HG02623 (cell line): ENCODE measurements at regions not wholly inside any gene's neighbourhood (a gene's known extent, or its start where the extent isn't known, plus 50 kb on each side); places are given as distances from the start of the nearest gene placed in this dataset.
"Not testable (repeated sequence)": the region's sequence is repeated elsewhere in the genome, so short reads cannot be mapped to it uniquely, and the experiment has no call there.

Experiments
- ATAC-seq: cut with Tn5 transposase; IDR thresholded peaks from one replicate; pipeline ENCODE4 v1.9.1; 2021; ENCODE audit warnings: moderate library complexity; ENCODE audit not compliant: unreplicated experiment

DNA sequence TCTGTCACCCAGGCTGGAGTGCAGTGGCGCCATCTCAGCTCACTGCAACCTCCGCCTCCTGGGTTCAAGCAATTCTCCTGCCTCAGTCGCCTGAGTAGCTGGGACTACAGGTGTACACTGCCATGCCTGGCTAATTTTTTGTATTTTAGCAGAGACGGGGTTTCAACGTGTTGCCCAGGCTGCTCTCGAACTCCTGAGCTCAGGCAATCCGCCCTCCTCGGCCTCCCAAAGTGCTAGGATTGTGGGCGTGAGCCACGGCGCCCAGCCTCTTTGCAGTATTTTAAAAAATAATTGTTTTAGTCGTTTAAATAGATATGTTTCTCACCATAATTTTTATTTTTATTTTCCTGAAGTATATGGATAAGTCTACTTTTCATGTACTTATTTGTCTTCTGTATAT lies 452.9 kb upstream of the SPTLC3 start:
- ATAC-seq: not testable (repeated sequence)

DNA sequence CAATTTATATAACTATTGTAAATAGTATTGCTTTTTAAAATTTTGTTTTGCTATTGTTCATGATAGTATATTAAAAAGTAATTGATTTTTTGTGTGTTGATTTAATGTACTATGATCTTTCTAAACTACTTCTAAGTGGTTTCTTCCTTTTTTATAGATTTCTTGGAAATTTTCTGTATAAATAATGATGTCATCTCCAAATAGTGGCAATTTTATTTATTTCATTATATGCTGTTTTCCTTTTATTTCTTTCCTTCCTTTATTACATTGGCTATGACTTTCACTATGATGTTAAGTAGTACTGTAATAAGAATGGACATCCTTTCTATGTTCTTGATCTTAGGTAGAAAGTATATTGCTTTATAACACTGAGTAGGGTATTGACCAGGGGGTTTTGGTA lies 451.5 kb upstream of the SPTLC3 start:
- no peak for ATAC-seq

DNA sequence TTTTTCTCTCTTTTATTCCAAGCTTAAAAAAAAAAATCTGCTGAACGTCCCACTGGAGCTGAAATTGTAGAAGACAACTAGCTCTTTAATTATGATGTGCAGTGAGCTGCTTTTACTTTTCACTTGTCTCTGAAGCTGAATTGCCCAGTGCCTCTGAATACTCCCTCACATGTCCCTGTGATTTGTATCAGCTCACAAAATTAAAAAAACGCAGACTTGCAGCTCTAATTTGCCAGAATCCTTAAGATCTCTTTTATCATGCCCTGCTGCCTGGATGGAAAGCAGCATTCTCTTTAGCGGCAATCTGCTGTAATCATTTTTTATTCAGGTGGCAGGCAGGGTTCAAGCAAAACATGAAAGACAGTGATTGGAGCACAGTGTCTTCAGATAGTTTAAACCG lies 443.8 kb upstream of the SPTLC3 start:
- ATAC-seq: no peak

DNA sequence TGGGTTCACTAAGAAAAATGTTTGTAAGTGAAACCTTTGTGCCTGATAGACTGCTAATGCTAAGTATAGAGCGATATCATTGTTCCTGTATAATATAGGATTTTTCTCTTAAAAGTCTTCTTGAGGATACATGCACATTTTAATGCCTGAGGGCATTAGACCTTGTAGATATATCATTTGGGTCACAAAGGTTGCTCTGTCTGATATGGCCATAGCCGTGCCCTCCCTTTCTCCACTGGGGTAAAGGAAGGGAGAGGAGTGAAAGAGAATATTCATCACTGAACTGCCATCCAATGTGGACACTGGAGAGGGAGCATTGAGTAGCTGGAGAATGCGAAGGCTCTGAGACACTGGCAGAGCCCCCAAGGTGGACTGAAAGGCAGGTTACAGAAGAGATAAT lies 442.2 kb upstream of the SPTLC3 start:
- ATAC-seq: no peak

DNA sequence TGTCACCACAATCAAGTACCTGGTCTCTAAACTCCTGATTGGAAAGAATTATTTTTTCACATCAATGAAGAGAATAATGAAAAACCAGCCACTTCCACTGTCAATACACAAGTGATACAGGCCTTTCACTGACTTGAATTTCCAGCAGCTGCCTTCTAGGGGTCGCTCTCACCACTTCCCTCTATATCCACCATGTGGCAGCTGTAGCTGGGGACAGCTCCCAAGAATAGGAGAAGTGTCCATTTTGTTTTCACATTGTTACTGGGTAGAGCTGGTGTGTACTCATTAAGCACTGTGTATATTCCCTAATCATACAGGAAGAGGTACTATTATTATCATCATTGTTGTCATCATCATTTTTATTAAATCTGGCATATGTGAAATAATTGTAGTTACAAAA lies 438.4 kb upstream of the SPTLC3 start:
- no peak for ATAC-seq

DNA sequence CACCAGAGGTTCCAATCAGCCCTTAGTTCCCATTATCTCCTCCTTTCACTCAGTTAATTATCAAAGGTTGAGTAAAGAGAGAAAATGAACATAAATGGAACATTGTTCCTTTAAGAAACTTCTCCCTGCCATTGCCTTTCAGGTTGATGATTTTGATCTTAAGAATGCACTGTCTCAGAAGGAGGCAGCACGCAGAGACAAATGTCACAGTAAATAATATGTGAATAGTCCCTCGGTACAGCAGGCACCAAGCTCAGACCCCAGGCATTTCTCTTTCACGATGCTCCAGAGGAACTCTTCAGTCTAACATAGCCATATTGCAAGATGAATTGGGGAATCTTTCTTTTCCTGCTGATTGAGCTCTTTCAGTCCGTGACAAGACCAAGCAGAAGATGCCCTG lies 435.3 kb upstream of the SPTLC3 start:
- ATAC-seq: no peak

DNA sequence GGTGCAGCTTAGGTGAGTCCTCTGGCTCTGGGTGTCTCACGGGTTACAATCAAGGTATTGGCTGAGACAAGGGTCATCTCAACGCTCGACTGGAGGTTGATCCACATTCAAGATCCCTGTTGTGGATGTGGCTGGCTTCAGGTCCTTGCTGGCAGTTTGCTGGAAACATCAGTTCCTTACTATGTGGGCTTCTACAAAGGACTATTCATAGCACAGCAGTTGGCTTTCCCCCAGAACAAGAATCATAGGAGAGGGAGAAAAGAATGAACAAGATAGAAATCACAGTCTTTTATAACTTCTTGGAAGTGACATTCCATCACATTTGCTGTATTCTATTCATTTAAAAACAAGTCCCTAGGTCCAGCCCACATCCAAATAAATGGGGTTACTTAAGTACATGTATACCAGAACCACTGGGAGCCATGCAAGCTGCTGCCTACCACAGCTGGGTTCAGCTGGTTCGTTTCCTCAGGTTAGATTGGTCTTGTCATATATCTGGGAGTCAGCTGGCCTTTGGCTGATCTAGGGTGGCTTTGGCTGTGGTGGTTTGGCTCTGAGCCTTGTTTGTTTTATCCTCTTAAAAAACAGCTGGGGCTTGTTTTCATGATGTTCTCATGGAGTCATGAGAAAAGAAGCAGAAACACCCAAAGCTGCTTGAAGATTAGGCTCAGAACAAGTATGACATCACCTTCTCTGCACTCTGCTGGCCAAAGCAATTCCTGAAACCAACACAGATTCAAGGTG lies 433.2 kb upstream of the SPTLC3 start:
- ATAC-seq: no peak

DNA sequence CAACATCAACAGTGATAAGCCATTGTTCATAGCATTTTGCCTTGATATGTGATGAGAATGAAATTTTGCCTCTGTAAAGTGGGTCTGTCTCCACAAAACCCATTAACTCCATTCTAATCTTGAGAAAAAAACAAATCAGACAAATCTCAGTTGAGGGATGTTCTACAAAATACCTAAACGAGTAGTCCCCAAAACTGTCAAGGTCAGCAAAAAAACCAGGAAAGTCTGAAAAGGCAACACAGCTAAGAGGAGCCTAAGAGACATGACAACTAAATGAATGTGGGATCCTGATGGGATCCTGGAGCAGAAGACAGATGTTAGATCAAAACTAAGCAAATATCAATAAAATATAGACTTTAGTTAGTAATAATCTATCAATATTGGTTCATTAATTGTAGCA lies 431.6 kb upstream of the SPTLC3 start:
- ATAC-seq: no peak

DNA sequence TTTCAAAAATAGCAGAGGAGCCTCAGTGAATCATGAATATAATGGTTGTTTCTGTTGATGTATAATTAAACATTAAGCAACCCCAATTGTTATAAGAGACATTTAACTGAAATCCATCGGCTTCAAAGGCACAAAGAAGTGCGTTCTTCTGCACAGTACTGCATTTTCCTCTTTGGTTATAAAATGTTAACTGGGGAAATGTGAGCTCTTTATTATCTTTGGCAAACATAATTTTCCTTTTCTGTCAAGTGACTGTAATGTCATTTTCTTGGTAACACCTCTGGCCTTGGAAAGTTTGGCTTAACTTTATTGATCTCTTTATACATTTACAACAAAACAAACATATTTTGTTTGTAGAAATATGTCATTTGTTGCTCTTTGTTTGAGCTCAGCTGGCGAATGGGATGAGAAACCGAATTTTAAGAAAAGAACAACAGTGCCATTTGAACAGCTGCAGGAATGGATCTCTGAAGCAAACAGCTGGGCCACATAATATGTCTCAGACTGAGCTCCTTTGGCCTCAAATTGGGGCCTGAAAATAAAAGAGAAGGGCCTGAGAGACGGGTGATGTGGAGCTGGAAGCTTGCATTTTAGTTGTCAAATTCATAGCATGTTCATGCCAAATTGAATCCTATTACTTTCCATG lies 427.0 kb upstream of the SPTLC3 start:
- ATAC-seq: no peak

DNA sequence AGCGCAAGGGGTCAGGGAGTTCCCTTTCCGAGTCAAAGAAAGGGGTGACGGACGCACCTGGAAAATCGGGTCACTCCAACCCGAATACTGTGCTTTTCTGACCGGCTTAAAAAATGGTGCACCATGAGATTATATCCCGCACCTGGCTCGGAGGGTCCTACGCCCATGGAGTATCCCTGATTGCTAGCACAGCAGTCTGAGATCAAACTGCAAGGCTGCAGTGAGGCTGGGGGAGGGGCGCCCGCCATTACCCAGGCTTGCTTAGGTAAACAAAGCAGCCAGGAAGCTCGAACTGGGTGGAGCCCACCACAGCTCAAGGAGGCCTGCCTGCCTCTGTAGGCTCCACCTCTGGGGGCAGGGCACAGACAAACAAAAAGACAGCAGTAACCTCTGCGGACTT lies 426.1 kb upstream of the SPTLC3 start:
- not testable (repeated sequence) for ATAC-seq

DNA sequence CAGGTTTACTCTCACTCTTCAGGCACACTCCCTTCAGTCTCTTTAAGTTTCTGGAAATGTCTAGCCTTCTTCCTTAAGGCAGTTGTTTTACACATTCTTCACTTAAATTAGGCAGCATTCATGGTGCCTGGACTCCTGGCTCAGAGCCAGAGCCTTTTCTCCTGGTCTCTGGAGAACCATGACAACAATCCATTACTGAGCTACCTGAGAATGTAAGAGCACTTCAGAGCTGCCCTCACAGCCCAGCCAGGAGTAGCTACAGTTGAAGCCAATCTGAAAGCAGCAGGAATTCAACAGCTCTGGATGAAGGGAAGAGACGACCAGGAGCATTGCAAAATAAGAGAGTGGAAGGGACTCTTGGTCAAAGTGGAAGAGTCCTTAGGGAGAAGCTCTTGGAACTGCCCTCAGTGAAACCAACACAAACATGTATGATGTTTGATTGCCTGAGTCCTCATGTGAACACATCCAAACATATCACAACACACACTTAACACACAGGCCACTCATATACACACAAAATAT lies 416.8 kb upstream of the SPTLC3 start:
- ATAC-seq: no peak

DNA sequence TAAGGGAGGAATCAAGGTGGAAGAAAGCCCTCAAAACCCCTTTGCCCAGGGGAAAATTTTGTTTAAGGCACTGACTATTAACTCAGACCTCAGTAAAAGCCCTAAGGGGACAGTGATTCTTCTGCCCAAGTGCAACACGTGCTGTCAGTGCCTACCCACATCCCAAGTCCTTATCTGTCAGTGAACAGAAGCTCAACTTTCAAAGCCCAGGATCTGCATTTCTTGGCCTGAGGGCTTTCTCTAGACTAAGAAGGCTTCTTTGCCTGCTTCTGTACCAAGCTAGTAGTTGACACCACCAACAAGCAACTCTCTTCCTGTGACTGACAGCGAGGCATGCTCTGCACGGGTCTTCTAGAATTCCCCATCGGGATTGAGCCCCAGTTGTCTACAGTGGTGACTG lies 416.0 kb upstream of the SPTLC3 start:
- no peak for ATAC-seq

DNA sequence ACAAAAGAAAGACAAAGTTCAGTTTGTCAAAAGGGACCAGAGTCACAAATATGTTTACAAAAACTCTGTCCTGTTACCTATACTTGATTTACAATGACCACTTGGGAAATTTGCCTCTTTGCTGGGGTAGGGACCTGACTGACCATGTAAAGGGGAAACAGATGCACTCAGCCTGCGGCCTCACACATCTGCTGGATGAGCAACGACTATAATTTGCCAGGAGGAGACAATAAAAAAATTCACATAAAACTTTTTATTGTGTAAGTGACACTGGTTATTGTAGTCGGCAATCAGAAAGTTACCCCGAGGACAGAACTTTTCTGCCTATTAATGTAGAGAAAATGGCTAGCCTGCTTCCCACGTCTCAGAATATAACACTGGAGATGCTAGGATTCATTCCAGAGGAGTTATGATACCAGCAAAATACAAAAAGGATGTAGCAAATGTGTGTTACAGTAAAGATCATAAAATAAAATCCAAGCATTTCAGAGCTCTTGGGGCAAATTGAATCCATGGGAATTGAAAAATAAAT lies 415.4 kb upstream of the SPTLC3 start:
- ATAC-seq: no peak

DNA sequence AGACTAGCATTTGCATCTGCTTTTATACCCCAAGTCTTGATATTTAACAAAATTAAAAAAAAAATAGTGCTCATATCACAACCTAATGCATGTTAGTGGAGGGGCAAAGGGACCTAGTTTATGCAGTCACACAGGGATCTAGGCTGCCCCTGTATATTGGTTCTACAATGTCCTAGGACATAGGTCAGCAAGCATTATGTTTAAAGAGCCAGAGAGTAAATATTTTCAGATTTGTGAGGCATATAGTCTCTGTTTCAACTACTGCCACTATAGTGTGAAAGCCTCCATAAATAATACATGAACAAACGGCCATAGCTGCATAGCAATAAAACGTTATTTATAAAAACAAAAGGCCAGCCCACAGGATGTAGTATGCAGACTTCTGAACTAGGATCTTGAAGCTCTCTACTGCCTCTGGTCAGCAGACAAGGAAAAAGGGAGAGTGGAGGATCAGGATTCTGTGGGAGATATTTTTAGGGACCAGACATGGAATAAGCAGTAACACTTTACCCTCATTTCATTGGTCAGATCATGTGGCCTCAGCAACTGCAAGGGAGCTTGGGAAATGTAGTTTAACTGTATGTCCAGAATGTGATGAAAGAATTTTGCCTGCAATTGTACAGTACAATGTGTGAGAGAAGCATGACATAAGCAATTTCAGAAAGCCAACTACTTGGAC lies 414.2 kb upstream of the SPTLC3 start:
- no peak for ATAC-seq

DNA sequence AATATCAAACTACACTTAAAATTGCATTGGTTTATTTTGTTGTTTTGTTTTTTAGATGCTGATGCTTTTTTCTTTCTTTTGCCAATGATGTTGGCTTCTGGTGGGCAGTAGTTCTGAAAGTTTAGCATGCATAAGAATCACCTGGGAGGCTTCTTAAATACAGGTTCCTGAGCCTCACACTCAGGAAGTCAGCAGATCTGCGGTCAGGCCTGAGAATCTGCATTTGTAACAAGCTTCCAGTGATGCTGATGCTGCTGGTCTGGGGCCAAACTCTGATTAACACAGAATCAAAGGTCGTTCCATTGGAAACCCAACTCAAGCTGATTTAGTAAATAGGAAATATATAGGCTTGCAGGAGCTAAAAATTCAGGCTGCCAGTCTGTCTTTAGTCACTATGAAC lies 412.9 kb upstream of the SPTLC3 start:
- no peak for ATAC-seq

DNA sequence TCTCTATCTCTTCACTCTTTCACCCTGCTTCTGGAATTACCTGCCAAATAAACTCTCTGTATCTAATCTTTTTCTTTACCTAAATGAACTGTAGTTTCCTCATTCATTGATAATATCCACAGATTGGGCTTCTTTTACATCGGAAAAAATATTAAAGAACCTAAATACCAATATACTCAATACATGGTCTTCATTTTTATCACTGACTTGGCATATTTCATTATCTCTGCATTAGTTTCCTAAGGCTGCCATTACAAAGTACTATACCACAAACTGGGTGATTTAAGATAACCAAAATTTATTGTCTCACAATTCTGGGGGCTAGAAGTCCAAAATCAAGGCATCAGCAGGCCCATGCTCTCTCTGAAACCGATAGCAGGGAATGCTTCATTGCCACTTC lies 411.9 kb upstream of the SPTLC3 start:
- no peak for ATAC-seq

DNA sequence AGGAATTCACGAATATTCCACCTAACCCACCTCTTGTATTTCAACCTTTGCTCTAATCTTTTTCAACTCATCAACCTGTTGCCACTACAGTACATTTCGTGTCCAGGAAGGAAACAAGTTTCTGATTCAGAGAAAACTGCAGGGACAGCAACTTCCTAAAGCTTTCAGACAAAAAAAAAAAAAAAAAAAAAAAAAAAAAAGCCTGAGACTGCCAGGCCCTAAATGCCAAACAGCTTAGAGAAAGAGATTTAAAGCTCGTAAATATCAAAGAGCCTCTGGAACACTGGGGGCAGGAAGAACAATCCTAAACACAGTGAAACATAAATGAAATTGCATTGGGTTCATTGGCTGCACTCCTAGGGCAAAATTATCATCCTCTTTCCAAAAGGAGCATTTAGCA lies 411.2 kb upstream of the SPTLC3 start:
- ATAC-seq: no peak

DNA sequence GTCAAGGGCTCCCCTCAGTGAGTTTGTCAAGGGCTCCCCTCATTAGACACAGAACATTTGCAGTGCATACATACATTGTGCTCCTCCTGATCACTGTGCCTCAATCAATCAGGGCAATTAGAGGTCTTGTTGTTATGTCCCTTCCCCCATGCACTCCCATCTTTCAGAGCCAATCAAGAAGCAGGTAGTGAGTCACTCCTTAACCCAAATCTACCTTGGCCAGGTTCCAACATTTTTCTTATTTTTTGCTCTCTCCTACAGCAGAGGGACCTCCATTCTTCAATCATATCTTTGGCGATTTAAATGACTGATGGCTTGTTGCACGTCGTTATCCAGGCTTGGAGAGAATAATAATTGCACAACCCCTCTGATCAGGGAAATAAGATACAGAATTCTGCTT lies 409.9 kb upstream of the SPTLC3 start:
- ATAC-seq: no peak

DNA sequence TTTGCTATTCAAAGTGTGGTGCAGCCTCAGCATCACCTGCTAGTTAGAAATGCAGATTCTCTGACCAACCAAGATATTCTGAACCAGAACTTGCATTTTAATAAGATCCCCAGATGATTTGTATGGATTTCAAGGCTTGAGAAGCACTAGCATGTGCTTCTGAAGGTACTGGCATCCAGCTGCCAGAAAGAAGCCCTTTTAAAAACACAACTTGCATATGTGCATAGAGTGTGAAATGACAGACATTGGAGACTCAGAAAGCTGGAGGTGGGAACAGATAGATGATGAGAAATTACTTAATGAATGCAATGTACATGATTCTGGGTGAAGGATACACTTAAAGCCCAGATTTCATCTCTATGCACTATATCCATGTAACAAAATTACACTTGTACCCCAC lies 409.3 kb upstream of the SPTLC3 start:
- no peak for ATAC-seq

DNA sequence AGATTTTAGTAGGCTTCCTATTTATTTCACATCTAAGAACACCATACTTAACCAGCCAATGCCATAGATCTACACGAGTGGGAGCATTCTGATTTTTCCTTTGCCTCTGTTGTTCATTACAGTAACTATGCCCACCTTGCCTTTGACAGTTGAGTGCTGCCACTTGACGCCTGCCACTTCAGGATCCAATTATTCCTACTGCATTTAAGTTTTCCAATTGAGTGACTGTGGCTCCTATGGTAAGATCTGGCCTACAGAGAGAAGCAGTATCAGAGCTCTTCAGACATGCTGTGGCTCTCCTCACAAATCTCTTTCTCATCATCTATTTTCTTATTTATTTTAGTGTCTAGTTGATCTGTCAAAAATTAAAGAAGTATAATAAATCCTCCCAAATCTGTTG lies 403.0 kb upstream of the SPTLC3 start:
- ATAC-seq: no peak

DNA sequence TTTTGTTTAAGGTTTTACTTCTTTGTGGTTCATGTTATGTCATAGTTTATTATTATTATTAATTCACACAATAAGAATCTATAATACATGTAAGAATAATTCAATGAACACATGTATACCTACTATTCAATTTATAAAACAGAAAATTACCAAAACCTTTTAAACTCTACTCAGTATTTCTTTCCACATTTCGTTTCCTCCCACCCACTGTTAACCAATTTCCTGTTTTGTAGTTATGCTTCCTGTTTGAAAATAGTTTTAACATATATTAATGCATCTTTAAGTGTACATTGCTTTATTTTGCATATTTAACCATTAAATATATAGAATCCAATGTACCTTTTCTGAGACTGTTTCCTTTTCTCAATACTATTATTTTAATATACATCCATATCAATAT lies 397.9 kb upstream of the SPTLC3 start:
- ATAC-seq: no peak

DNA sequence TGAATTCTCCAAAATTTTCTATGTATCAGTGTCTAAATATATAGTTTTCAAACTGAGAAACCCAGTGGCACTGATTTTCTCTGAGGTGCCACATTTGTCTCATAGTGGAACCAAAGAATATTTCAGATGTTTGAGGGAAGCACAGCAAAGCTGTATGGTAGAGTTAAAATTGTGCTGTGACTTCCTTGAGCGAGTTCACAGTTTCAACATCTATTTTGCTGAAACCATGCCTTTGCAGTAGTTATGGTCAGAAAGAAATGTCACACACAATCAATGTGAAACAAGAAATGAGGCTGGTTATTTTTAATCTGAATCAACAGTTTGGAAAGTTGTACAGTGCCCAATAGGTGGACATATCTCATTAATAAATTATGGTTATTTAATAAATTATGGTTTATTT lies 394.0 kb upstream of the SPTLC3 start:
- ATAC-seq: no peak
